Chondrocyte (in vitro differentiated cells): ENCODE measurements at regions not wholly inside any gene's neighbourhood (a gene's known extent, or its start where the extent isn't known, plus 50 kb on each side); places are given as distances from the start of the nearest gene placed in this dataset.

Source experiments
- DNase-seq: peaks from one replicate; pipeline ENCODE4 v3.0.0; 2021; ENCODE audit warnings: mixed read lengths, low spot score
- H3K27ac Mint-ChIP-seq: one replicate; pipeline ENCODE4 v1.8.0; 2021; ENCODE audit warnings: mild to moderate bottlenecking, moderate library complexity, mixed read lengths; ENCODE audit not compliant: unreplicated experiment
- H3K27me3 Mint-ChIP-seq: 2 replicates; pipeline ENCODE4 v1.8.0; 2021; ENCODE audit warnings: low read depth, mixed read lengths
- H3K36me3 Mint-ChIP-seq: 2 replicates; pipeline ENCODE4 v1.8.0; 2021; ENCODE audit warnings: low read depth, mixed read lengths
- H3K4me1 Mint-ChIP-seq: 2 replicates; pipeline ENCODE4 v1.8.0; 2021; ENCODE audit warnings: low read depth, mild to moderate bottlenecking, mixed read lengths
- H3K4me3 Mint-ChIP-seq: one replicate; pipeline ENCODE4 v1.8.0; 2021; ENCODE audit warnings: mild to moderate bottlenecking, moderate library complexity, mixed read lengths; ENCODE audit not compliant: unreplicated experiment
- H3K9me3 Mint-ChIP-seq: 2 replicates; pipeline ENCODE4 v1.8.0; 2021; ENCODE audit warnings: low read depth, mixed read lengths
- TF ChIP-seq, protein P1 (sequence below): fragments of 200-600 bp; sonication (generic); IDR thresholded peaks from 2 replicates; pipeline ENCODE4 v1.5.0; 2021; ENCODE audit warnings: antibody characterized with exemption, mild to moderate bottlenecking, moderate library complexity

DNA sequence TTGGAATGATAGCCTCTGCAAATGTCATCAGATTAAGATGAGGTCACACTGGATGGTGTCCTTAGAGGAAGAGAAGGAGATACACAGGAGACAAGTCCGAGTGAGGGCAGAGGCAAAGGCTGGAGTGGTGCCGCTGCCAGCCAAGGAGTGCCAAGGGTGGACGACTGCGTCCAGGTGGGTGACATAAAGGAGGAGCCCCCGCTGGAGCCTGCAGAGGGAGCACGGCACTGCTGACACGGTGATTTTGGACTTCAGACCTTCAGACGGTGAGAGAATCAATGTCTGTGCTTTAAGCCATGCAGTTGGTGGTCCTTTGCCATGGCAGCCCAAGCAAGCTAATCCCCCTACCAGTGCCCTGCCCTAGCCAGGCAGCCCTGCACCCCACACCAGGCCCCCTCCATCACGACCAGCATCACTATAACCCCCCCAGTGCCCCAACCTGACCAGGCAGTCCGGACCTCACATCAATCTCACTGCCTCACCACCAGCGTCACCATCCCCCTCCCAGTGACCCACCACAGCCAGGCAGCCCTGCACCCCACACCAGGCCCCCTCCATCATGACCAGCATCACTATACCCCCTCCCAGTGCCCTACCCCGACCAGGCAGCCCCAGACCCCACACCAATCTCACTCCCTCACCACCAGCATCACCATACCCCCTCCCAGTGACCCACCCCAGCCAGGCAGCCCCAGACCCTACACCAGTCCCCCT, 130.0 kb downstream of the HMX1 start:
- no peak overlapping the region for H3K27ac Mint-ChIP-seq
- TF ChIP-seq, protein P1, sequence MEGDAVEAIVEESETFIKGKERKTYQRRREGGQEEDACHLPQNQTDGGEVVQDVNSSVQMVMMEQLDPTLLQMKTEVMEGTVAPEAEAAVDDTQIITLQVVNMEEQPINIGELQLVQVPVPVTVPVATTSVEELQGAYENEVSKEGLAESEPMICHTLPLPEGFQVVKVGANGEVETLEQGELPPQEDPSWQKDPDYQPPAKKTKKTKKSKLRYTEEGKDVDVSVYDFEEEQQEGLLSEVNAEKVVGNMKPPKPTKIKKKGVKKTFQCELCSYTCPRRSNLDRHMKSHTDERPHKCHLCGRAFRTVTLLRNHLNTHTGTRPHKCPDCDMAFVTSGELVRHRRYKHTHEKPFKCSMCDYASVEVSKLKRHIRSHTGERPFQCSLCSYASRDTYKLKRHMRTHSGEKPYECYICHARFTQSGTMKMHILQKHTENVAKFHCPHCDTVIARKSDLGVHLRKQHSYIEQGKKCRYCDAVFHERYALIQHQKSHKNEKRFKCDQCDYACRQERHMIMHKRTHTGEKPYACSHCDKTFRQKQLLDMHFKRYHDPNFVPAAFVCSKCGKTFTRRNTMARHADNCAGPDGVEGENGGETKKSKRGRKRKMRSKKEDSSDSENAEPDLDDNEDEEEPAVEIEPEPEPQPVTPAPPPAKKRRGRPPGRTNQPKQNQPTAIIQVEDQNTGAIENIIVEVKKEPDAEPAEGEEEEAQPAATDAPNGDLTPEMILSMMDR, result no peak
- H3K9me3 Mint-ChIP-seq, result peaks cover 2% of the 10 kb centered on the region
- peaks cover 5% of the 10 kb centered on the region for H3K27me3 Mint-ChIP-seq
- H3K4me3 Mint-ChIP-seq, result no peak overlapping the region
- H3K36me3 Mint-ChIP-seq, result no peaks in the 10 kb centered on the region
- H3K4me1 Mint-ChIP-seq, result no peaks in the 10 kb centered on the region
- DNase-seq, result peak; percentile 68

DNA sequence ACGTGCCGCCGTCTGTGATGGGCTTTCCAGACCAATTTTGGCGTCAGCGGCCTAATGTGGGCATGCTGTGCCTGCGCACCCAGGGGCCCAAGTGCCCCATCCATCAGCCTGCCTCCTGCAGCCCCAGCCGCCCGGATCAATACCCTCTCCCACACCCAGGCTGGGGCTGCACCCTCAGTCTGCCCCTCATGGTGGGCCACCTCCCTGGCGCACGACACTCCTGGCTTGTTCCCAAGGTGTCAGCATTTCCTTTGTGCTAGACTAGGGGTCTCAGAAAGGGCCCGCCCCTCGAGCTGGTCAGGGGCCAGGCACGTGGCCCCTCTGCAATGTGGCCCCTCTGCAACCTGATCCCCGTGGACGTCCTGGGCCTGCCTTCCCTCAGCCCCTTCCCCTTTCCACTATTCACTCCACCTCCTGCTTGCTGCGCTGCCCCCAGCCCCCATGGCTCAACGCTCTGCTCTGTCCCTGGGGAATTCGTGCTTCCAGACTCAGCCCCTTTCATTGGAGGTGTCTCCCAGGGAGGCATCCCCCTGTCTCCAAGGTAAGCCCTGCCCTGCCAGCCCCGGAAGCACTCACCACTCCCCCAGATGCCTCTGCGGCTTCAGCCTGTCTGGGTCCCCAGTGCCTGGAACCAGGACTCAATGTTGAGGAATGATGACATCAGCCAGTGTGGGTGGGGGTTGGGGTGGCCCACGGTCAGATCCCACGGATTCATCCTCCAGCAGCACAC, 130.8 kb downstream of the HMX1 start:
- Mint-ChIP-seq H3K4me3 (no peak overlapping the region), H3K9me3 (peaks cover 6% of the 10 kb centered on the region), H3K27ac (no peak overlapping the region), H3K4me1 (no peaks in the 10 kb centered on the region), H3K36me3 (no peaks in the 10 kb centered on the region), H3K27me3 (peaks cover 5% of the 10 kb centered on the region)
- DNase-seq, result peak; percentile 53
- TF ChIP-seq, protein P1, result no peak

DNA sequence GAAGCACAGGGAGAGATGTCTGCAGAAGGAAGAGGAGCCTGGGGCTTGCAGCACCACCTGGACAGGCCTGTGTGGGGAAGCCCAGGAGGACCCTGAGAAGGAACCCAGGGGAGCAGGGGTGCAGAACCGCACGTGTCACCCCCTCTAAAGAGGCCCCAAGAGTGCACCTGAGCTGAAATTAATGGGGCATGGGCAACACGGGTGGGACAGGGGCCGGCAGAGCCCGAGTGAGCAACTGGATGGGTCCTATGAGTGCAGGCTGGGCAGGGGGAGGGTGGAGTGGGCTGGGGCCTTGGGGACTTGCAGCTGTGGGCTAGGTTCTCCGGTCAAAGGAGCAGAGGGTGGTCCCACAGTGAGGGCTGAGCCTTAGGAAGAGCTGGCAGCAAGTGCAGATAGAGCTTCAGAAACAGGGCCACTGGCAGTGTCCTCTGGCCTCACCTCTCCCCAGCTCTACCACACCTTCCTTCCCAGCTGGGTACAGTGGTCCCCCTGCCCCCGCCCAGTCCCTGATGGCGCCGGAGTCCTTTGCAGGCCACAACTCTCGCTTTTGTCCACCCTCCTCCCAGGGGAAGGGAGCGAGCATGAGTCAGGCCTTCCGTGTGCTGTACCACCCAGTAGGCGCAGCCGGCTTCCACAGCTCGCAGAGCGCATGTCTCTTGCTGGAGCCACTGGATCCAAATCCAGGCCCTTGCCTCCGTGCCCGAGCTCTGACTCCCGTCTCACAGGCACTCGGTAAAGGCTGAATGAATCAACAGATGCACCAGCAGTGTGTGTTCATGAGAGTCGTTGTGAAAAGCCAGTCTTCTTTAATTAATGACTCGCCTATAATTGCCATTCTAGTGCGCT, 131.6 kb downstream of the HMX1 start:
- TF ChIP-seq, protein P1, result no peak
- DNase-seq, result no peak
- H3K9me3 Mint-ChIP-seq, result peaks cover 6% of the 10 kb centered on the region
- H3K27me3 Mint-ChIP-seq, result peaks cover 5% of the 10 kb centered on the region
- no peaks in the 10 kb centered on the region for H3K4me1 Mint-ChIP-seq
- no peak overlapping the region for H3K4me3 Mint-ChIP-seq
- no peak overlapping the region for H3K27ac Mint-ChIP-seq
- no peaks in the 10 kb centered on the region for H3K36me3 Mint-ChIP-seq

DNA sequence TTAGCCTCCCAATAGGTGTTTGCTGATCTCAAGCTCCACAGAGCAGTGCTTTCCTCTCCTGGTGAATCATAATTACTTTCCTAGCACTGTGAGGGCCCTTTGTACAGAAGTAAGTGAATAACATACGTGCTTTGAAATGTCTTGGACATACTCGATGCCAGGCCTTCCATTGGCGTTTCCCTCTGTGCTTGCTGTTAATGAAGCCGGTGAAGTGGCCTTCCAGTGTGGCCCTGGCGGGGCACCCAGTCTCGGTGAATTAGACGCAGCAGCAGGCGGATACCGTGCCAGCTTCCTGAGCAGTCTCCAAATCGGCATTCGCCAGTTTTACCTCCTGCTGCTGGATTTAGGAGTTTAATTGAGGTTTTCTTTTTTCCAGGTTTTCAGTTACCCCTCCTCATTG, 132.3 kb downstream of the HMX1 start:
- Mint-ChIP-seq H3K27me3 (peaks cover 5% of the 10 kb centered on the region), H3K9me3 (peaks cover 9% of the 10 kb centered on the region), H3K4me1 (no peaks in the 10 kb centered on the region), H3K36me3 (no peaks in the 10 kb centered on the region), H3K4me3 (no peak overlapping the region), H3K27ac (no peak overlapping the region)
- TF ChIP-seq, protein P1, result no peak
- DNase-seq, result no peak

DNA sequence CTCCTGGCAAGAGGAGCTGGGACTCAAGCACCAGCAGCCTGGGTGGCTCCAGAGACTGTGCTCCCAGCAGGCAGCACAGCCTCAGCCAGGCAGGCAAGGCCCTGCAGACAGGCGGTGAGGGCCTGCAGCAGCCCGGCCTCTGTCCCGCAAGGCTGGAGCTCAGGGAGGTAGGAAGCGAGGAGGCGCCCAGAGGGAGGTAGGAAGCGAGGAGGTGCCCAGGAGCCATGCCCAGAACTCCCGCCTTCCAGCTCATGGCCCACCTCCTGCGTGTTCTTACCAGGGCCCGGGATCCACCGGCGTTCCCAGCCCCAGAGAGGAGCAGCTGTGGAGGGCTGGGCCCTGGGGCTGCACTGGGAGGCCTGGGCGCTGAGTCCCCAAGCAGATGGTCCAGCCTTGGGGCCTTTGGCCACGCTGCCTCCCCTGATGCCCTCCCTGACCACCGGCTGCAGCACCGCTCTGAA, 133.1 kb downstream of the HMX1 start:
- Mint-ChIP-seq H3K4me3 (no peak overlapping the region), H3K27ac (no peak overlapping the region), H3K9me3 (peaks cover 16% of the 10 kb centered on the region), H3K27me3 (peaks cover 3% of the 10 kb centered on the region), H3K36me3 (no peaks in the 10 kb centered on the region), H3K4me1 (no peaks in the 10 kb centered on the region)
- TF ChIP-seq, protein P1, result no peak
- DNase-seq, result no peak
